ENCODE measurements at regions not wholly inside any gene's neighbourhood (a gene's known extent, or its start where the extent isn't known, plus 50 kb on each side); places are given as distances from the start of the nearest gene placed in this dataset.

DNA sequence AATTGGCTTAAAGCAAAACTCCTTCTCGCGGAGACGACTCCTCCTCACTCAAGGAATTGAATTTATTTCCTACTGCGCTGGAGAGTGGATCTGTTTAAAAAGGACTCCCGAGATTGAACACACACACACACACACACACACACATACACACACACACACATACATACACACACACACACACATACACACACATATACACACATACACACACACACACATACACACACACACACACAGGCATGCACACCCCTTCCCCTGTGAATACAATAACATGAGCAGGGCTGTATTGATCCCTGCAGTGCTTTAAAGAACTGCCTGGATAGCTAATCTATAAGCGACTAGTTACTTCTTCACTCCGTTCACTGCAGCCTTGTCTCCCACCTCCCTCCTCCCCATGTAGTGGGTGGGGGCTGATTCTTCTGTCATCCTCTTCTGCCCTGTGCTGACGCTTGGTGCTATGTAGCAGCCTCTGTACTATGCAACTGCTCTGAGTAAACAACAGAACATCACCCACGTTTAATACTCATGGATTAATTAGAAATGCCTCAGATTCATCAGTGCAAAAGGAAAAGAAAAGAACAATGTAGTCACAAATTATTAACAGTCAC, 549.0 kb downstream of the CDH26 start:
- no peak for ATAC-seq

DNA sequence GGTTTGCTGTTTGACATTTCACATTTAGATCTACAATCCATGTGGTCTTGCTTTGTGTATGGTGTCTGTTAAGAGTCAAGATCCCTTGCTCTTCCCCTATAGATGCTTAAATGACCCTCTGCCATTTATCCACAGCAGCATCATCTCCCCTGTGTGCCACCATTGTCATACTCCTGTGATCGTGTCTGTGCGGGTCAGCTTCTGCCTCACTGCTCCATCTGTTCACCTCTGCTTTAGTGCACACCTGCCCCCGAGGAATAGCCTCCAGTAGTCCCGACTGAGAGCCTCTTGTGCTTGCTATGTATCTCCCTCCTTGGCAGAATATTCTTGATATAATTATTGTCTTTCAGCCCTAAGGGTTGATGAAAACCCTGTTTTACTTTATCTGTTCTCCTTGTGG, 551.2 kb downstream of the CDH26 start:
- no peak for TF ChIP-seq PPARA (CRISPR knock-in tag; IDR thresholded peaks at IDR 0.05; ENCODE audit: borderline replicate concordance)
- no peak for TF ChIP-seq ZC3H10 (CRISPR knock-in tag; IDR thresholded peaks at IDR 0.05)
- TF ChIP-seq OSR1 (CRISPR knock-in tag; IDR thresholded peaks at IDR 0.05) = no peak
- TF ChIP-seq ARNTL (CRISPR knock-in tag; IDR thresholded peaks at IDR 0.05; ENCODE audit: borderline replicate concordance, low read depth) = no peak
- no peak for TF ChIP-seq SNAI2 (CRISPR knock-in tag; IDR thresholded peaks at IDR 0.05)
- TF ChIP-seq, protein P1, sequence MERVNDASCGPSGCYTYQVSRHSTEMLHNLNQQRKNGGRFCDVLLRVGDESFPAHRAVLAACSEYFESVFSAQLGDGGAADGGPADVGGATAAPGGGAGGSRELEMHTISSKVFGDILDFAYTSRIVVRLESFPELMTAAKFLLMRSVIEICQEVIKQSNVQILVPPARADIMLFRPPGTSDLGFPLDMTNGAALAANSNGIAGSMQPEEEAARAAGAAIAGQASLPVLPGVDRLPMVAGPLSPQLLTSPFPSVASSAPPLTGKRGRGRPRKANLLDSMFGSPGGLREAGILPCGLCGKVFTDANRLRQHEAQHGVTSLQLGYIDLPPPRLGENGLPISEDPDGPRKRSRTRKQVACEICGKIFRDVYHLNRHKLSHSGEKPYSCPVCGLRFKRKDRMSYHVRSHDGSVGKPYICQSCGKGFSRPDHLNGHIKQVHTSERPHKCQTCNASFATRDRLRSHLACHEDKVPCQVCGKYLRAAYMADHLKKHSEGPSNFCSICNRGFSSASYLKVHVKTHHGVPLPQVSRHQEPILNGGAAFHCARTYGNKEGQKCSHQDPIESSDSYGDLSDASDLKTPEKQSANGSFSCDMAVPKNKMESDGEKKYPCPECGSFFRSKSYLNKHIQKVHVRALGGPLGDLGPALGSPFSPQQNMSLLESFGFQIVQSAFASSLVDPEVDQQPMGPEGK (CRISPR knock-in tag; IDR thresholded peaks at IDR 0.05; ENCODE audit: borderline replicate concordance) = no peak
- TF ChIP-seq ZFP30 (CRISPR knock-in tag; IDR thresholded peaks at IDR 0.05) = no peak
- no peak for TF ChIP-seq ZNF565 (CRISPR knock-in tag; conservative IDR thresholded peaks at IDR 0.05; ENCODE audit: low read depth)
- TF ChIP-seq, protein P2, sequence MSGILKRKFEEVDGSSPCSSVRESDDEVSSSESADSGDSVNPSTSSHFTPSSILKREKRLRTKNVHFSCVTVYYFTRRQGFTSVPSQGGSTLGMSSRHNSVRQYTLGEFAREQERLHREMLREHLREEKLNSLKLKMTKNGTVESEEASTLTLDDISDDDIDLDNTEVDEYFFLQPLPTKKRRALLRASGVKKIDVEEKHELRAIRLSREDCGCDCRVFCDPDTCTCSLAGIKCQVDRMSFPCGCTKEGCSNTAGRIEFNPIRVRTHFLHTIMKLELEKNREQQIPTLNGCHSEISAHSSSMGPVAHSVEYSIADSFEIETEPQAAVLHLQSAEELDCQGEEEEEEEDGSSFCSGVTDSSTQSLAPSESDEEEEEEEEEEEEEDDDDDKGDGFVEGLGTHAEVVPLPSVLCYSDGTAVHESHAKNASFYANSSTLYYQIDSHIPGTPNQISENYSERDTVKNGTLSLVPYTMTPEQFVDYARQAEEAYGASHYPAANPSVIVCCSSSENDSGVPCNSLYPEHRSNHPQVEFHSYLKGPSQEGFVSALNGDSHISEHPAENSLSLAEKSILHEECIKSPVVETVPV (CRISPR knock-in tag; IDR thresholded peaks at IDR 0.05) = no peak
- no peak for TF ChIP-seq RARB (CRISPR knock-in tag; IDR thresholded peaks at IDR 0.05)
- no peak for ATAC-seq

More for the DNA sequence above, 549.0 kb downstream of the CDH26 start:
- TF ChIP-seq ZC3H10 (CRISPR knock-in tag; IDR thresholded peaks at IDR 0.05) (no peak), PPARA (CRISPR knock-in tag; IDR thresholded peaks at IDR 0.05; ENCODE audit: borderline replicate concordance) (no peak), ZFP3 (CRISPR knock-in tag; IDR thresholded peaks at IDR 0.05) (no peak)
- TF ChIP-seq, protein P3, sequence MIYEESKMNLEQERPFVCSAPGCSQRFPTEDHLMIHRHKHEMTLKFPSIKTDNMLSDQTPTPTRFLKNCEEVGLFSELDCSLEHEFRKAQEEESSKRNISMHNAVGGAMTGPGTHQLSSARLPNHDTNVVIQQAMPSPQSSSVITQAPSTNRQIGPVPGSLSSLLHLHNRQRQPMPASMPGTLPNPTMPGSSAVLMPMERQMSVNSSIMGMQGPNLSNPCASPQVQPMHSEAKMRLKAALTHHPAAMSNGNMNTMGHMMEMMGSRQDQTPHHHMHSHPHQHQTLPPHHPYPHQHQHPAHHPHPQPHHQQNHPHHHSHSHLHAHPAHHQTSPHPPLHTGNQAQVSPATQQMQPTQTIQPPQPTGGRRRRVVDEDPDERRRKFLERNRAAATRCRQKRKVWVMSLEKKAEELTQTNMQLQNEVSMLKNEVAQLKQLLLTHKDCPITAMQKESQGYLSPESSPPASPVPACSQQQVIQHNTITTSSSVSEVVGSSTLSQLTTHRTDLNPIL (CRISPR knock-in tag; IDR thresholded peaks at IDR 0.05; ENCODE audit: low read depth) = no peak
- TF ChIP-seq, protein P1 (CRISPR knock-in tag; IDR thresholded peaks at IDR 0.05; ENCODE audit: borderline replicate concordance) = no peak

DNA sequence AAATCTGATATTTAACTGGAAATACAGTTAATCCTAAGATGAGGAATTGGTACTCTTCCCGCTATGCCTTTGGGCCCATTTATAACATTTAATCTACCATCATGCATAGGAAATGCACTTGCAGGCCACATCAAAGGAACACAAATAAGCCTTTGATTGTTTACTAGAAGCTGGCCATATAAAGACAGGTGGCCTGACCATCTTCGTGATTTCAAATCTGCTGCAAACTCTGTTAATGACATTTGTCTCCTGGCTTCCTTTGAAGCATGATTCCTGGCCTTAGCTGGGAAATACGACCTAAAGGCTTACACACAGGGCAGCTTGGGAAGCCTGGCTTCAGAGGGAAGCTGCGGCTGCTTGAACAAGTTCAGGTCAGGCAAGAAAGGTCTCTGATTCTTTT, 552.1 kb downstream of the CDH26 start:
- ATAC-seq = no peak
- TF ChIP-seq ZFP30 (CRISPR knock-in tag; IDR thresholded peaks at IDR 0.05) = no peak
- TF ChIP-seq PPARA (CRISPR knock-in tag; IDR thresholded peaks at IDR 0.05; ENCODE audit: borderline replicate concordance) = no peak
- TF ChIP-seq ZNF8 (CRISPR knock-in tag; IDR thresholded peaks at IDR 0.05) = no peak
- no peak for TF ChIP-seq TCF4 (CRISPR knock-in tag; IDR thresholded peaks at IDR 0.05; ENCODE audit: borderline replicate concordance)
- no peak for TF ChIP-seq ZNF70 (CRISPR knock-in tag; IDR thresholded peaks at IDR 0.05)
- TF ChIP-seq BACH2 (CRISPR knock-in tag; IDR thresholded peaks at IDR 0.05; ENCODE audit: borderline replicate concordance) = no peak
- TF ChIP-seq, protein P4, sequence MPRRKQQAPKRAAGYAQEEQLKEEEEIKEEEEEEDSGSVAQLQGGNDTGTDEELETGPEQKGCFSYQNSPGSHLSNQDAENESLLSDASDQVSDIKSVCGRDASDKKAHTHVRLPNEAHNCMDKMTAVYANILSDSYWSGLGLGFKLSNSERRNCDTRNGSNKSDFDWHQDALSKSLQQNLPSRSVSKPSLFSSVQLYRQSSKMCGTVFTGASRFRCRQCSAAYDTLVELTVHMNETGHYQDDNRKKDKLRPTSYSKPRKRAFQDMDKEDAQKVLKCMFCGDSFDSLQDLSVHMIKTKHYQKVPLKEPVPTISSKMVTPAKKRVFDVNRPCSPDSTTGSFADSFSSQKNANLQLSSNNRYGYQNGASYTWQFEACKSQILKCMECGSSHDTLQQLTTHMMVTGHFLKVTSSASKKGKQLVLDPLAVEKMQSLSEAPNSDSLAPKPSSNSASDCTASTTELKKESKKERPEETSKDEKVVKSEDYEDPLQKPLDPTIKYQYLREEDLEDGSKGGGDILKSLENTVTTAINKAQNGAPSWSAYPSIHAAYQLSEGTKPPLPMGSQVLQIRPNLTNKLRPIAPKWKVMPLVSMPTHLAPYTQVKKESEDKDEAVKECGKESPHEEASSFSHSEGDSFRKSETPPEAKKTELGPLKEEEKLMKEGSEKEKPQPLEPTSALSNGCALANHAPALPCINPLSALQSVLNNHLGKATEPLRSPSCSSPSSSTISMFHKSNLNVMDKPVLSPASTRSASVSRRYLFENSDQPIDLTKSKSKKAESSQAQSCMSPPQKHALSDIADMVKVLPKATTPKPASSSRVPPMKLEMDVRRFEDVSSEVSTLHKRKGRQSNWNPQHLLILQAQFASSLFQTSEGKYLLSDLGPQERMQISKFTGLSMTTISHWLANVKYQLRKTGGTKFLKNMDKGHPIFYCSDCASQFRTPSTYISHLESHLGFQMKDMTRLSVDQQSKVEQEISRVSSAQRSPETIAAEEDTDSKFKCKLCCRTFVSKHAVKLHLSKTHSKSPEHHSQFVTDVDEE (CRISPR knock-in tag; IDR thresholded peaks at IDR 0.05) = no peak
- TF ChIP-seq GLIS3 (CRISPR knock-in tag; IDR thresholded peaks at IDR 0.05) = no peak
- no peak for TF ChIP-seq SNAI2 (CRISPR knock-in tag; IDR thresholded peaks at IDR 0.05)
- TF ChIP-seq ISL1 (CRISPR knock-in tag; IDR thresholded peaks at IDR 0.05) = no peak
- no peak for TF ChIP-seq TOX (CRISPR knock-in tag; IDR thresholded peaks at IDR 0.05; ENCODE audit: borderline replicate concordance)
- TF ChIP-seq, protein P5, sequence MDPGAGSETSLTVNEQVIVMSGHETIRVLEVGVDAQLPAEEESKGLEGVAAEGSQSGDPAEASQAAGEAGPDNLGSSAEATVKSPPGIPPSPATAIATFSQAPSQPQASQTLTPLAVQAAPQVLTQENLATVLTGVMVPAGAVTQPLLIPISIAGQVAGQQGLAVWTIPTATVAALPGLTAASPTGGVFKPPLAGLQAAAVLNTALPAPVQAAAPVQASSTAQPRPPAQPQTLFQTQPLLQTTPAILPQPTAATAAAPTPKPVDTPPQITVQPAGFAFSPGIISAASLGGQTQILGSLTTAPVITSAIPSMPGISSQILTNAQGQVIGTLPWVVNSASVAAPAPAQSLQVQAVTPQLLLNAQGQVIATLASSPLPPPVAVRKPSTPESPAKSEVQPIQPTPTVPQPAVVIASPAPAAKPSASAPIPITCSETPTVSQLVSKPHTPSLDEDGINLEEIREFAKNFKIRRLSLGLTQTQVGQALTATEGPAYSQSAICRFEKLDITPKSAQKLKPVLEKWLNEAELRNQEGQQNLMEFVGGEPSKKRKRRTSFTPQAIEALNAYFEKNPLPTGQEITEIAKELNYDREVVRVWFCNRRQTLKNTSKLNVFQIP (CRISPR knock-in tag; IDR thresholded peaks at IDR 0.05; ENCODE audit: borderline replicate concordance, low read depth) = no peak
- no peak for TF ChIP-seq CSDC2 (CRISPR knock-in tag; IDR thresholded peaks at IDR 0.05)
- TF ChIP-seq ESRRG (CRISPR knock-in tag; IDR thresholded peaks at IDR 0.05) = no peak
- TF ChIP-seq ZNF565 (CRISPR knock-in tag; conservative IDR thresholded peaks at IDR 0.05; ENCODE audit: low read depth) = no peak
- no peak for TF ChIP-seq RARB (CRISPR knock-in tag; IDR thresholded peaks at IDR 0.05)
- TF ChIP-seq, protein P3 (CRISPR knock-in tag; IDR thresholded peaks at IDR 0.05; ENCODE audit: low read depth) = no peak
- TF ChIP-seq, protein P1 (CRISPR knock-in tag; IDR thresholded peaks at IDR 0.05; ENCODE audit: borderline replicate concordance) = no peak
- TF ChIP-seq ARNTL (CRISPR knock-in tag; IDR thresholded peaks at IDR 0.05; ENCODE audit: borderline replicate concordance, low read depth) = no peak
